SK-N-SH treated with all-trans-retinoic acid at 6 μM for 48 hours (cell line): ENCODE measurements at regions not wholly inside any gene's neighbourhood (a gene's known extent, or its start where the extent isn't known, plus 50 kb on each side); places are given as distances from the start of the nearest gene placed in this dataset.

Source experiments
- ATAC-seq: fragments of 200-7000 bp; cut with Tn5 transposase; 3 replicates; pipeline ENCODE4 v1.9.1; 2020; ENCODE audit warnings: mild to moderate bottlenecking, moderate library complexity
- BACH2 ChIP-seq: fragments of 250-450 bp; sonication (Bioruptor Pico); IDR thresholded peaks from 2 replicates; pipeline ENCODE4 v1.9.0; 2021; ENCODE audit warnings: mild to moderate bottlenecking, borderline replicate concordance
- CREB5 ChIP-seq: fragments of 250-450 bp; sonication (Bioruptor Pico); IDR thresholded peaks from 2 replicates; pipeline ENCODE4 v1.5.1; 2020; ENCODE audit warnings: low read depth, mild to moderate bottlenecking, moderate library complexity
- GLIS3 ChIP-seq: fragments of 250-450 bp; sonication (Bioruptor Pico); IDR thresholded peaks from 2 replicates; pipeline ENCODE4 v1.5.0; 2020; ENCODE audit warnings: mild to moderate bottlenecking, moderate library complexity
- ISL1 ChIP-seq: fragments of 250-450 bp; sonication (Bioruptor Pico); IDR thresholded peaks from 2 replicates; pipeline ENCODE4 v2.1.2; 2022; ENCODE audit warnings: mild to moderate bottlenecking, moderate library complexity
- OSR1 ChIP-seq: fragments of 250-450 bp; sonication (Bioruptor Pico); IDR thresholded peaks from 2 replicates; pipeline ENCODE4 v1.8.0; 2022; ENCODE audit warnings: moderate library complexity, mild to moderate bottlenecking, inconsistent platforms
- POU6F1 ChIP-seq: fragments of 250-450 bp; sonication (Bioruptor Pico); IDR thresholded peaks from 2 replicates; pipeline ENCODE4 v1.8.0; 2021; ENCODE audit warnings: low read depth, mild to moderate bottlenecking, moderate library complexity, borderline replicate concordance
- PPARA ChIP-seq: fragments of 250-450 bp; sonication (Bioruptor Pico); IDR thresholded peaks from 2 replicates; pipeline ENCODE4 v1.5.0; 2020; ENCODE audit warnings: mild to moderate bottlenecking, borderline replicate concordance
- SNAI2 ChIP-seq: fragments of 250-450 bp; sonication (Bioruptor Pico); IDR thresholded peaks from 2 replicates; pipeline ENCODE4 v1.5.0; 2020; ENCODE audit warnings: mild to moderate bottlenecking, moderate library complexity
- TCF4 ChIP-seq: fragments of 250-450 bp; sonication (Bioruptor Pico); IDR thresholded peaks from 2 replicates; pipeline ENCODE4 v1.8.0; 2021; ENCODE audit warnings: mild to moderate bottlenecking, moderate library complexity, borderline replicate concordance
- ZFP3 ChIP-seq: fragments of 250-450 bp; sonication (Bioruptor Pico); IDR thresholded peaks from 2 replicates; pipeline ENCODE4 v1.5.0; 2020; ENCODE audit warnings: mild to moderate bottlenecking, moderate library complexity
- ZFP30 ChIP-seq: fragments of 450-650 bp; formaldehyde crosslinking; IDR thresholded peaks from 2 replicates; pipeline ENCODE4 v1.5.0; 2022; ENCODE audit warnings: mild to moderate bottlenecking, moderate library complexity
- ZNF565 ChIP-seq: fragments of 450-650 bp; formaldehyde crosslinking; conservative IDR thresholded peaks from 2 replicates; pipeline ENCODE4 v1.5.0; 2020; ENCODE audit warnings: low read depth, mild to moderate bottlenecking, moderate library complexity
- TF ChIP-seq, protein P1 (sequence below): fragments of 250-450 bp; sonication (Bioruptor Pico); IDR thresholded peaks from 2 replicates; pipeline ENCODE4 v1.5.0; 2020; ENCODE audit warnings: mild to moderate bottlenecking, moderate library complexity
- TF ChIP-seq, protein P2 (sequence below): fragments of 250-450 bp; sonication (Bioruptor Pico); IDR thresholded peaks from 2 replicates; pipeline ENCODE4 v1.8.0; 2020; ENCODE audit warnings: mild to moderate bottlenecking, moderate library complexity, borderline replicate concordance

GRCh38 chr6:146885708-146886457 lies 287.1 kb downstream of the ADGB start (continued):
- TF ChIP-seq, protein P1, sequence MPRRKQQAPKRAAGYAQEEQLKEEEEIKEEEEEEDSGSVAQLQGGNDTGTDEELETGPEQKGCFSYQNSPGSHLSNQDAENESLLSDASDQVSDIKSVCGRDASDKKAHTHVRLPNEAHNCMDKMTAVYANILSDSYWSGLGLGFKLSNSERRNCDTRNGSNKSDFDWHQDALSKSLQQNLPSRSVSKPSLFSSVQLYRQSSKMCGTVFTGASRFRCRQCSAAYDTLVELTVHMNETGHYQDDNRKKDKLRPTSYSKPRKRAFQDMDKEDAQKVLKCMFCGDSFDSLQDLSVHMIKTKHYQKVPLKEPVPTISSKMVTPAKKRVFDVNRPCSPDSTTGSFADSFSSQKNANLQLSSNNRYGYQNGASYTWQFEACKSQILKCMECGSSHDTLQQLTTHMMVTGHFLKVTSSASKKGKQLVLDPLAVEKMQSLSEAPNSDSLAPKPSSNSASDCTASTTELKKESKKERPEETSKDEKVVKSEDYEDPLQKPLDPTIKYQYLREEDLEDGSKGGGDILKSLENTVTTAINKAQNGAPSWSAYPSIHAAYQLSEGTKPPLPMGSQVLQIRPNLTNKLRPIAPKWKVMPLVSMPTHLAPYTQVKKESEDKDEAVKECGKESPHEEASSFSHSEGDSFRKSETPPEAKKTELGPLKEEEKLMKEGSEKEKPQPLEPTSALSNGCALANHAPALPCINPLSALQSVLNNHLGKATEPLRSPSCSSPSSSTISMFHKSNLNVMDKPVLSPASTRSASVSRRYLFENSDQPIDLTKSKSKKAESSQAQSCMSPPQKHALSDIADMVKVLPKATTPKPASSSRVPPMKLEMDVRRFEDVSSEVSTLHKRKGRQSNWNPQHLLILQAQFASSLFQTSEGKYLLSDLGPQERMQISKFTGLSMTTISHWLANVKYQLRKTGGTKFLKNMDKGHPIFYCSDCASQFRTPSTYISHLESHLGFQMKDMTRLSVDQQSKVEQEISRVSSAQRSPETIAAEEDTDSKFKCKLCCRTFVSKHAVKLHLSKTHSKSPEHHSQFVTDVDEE (CRISPR knock-in tag), result no peak
- TF ChIP-seq ZFP30 (no peak), TCF4 (CRISPR knock-in tag) (no peak), SNAI2 (CRISPR knock-in tag) (no peak), CREB5 (CRISPR knock-in tag) (no peak)
- TF ChIP-seq, protein P2, sequence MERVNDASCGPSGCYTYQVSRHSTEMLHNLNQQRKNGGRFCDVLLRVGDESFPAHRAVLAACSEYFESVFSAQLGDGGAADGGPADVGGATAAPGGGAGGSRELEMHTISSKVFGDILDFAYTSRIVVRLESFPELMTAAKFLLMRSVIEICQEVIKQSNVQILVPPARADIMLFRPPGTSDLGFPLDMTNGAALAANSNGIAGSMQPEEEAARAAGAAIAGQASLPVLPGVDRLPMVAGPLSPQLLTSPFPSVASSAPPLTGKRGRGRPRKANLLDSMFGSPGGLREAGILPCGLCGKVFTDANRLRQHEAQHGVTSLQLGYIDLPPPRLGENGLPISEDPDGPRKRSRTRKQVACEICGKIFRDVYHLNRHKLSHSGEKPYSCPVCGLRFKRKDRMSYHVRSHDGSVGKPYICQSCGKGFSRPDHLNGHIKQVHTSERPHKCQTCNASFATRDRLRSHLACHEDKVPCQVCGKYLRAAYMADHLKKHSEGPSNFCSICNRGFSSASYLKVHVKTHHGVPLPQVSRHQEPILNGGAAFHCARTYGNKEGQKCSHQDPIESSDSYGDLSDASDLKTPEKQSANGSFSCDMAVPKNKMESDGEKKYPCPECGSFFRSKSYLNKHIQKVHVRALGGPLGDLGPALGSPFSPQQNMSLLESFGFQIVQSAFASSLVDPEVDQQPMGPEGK (CRISPR knock-in tag), result no peak

DNA sequence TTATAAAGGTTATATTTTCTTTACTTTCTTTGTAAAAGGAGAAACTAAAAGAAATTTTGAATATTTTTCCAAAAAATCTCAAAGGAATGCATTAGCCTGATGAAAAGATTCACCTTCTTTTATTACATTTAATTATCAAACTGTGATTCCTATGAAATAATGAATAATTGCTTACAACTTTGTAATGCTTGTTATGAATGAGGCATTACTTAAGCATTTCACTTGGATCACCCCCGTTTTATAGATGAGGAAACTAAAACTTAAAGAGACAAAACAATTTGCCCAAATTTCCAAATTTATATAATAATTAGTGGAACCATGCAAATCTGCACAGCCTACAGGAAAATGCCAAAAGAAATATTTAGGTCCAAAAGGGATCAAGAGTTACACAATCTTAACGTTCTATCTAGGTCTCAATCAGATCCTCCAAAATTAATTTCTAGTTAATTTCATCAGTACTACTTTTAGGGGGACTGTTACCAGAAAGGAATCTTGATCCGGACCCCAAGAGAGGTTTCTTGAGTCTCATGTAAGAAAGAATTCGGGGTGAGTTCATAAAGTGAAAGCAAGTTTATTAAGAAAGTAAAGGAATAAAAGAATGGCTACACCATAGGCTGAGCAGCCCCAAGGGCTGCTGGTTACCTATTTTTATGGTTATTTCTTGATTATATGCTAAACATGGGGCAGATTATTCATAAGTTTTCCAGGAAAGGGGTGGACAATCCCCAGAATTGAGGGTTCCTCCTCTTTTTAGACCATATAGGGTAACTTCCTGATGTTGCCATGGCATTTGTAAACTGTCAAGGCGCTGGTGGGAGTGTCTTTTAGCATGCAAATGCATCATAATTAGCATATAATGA lies 288.0 kb downstream of the ADGB start:
- TF ChIP-seq, protein P2 (CRISPR knock-in tag), result no peak
- no peak for TF ChIP-seq ISL1 (CRISPR knock-in tag)
- no peak for TF ChIP-seq BACH2
- TF ChIP-seq PPARA (CRISPR knock-in tag), result no peak
- TF ChIP-seq ZFP3 (CRISPR knock-in tag), result no peak
- no peak for ATAC-seq

DNA sequence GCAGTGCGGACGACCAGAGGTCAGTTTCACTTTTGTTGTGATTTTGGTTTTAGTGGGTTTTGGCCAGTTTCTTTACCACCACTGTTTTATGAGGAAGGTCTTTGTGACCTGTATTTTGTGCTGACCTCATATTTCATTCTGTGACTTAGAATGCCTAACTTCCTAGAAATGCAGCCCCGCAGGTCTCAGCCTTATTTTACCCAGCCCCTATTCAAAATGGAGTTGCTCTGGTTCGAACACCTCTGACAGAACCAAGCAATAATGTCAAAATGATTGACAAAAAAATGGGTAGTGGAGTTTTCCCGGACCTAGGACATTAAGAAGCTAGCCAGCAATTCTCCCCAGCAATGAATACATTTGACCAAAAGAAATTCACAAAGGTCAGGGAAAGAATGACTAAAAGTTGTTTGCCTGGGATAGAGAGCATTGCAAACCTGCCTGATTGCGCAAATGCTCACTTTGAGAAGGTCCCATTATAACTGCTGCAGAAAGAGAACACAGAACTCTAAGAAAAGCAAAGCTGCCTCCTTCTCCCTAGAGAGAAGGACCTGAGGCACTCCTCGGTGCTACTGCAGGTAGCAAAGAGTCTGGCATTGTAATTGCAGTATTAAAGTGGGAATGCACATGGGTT lies 288.8 kb downstream of the ADGB start:
- ATAC-seq, result no peak
- TF ChIP-seq, protein P1 (CRISPR knock-in tag), result no peak
- TF ChIP-seq CREB5 (CRISPR knock-in tag), result no peak
- TF ChIP-seq OSR1 (CRISPR knock-in tag), result no peak
- no peak for TF ChIP-seq PPARA (CRISPR knock-in tag)
- no peak for TF ChIP-seq GLIS3 (CRISPR knock-in tag)
- TF ChIP-seq ZFP3 (CRISPR knock-in tag), result no peak
- TF ChIP-seq ISL1 (CRISPR knock-in tag), result no peak
- TF ChIP-seq POU6F1 (CRISPR knock-in tag), result no peak
- no peak for TF ChIP-seq ZNF565 (CRISPR knock-in tag)
- no peak for TF ChIP-seq ZFP30
